ENCODE measurements at regions not wholly inside any gene's neighbourhood (a gene's known extent, or its start where the extent isn't known, plus 50 kb on each side); places are given as distances from the start of the nearest gene placed in this dataset.
"Not testable (repeated sequence)": the region's sequence is repeated elsewhere in the genome, so short reads cannot be mapped to it uniquely, and the experiment has no call there.

GRCh38 chr4:31187979-31188378 lies 467.8 kb downstream of the PCDH7 start:
- DNase-seq (ENCODE audit: low read depth, low spot score), result no peak

DNA sequence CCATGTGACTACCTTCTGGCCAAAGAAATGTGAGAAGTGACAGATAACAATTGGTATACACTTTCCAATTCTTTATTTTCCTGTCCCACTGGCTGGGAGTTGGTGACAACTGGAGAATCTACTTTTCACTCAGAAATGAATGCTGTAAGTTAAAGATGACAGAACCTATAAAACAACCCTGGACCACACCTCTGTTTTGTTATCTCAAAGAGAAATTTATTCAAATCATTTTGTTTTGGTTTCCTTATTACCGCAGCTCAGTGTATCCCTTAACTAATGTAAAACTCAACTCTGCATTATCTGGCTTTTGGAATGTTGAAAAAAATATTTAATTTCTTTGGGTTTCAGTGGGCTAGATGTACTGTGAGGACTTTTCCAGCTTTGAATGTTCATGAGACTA lies 469.8 kb downstream of the PCDH7 start:
- DNase-seq (ENCODE audit: low read depth, low spot score), result no peak

GRCh38 chr4:31190671-31191070 lies 470.5 kb downstream of the PCDH7 start:
- DNase-seq (ENCODE audit: low read depth, low spot score), result no peak

GRCh38 chr4:31192341-31192740 lies 472.2 kb downstream of the PCDH7 start:
- no peak for DNase-seq (ENCODE audit: low read depth, low spot score)

- DNase-seq (ENCODE audit: low read depth, low spot score), result no peak
Observed at GRCh38 chr4:31193521-31193920, 473.4 kb downstream of the PCDH7 start.

GRCh38 chr4:31194823-31195222 lies 474.7 kb downstream of the PCDH7 start:
- DNase-seq (ENCODE audit: low read depth, low spot score), result no peak

DNA sequence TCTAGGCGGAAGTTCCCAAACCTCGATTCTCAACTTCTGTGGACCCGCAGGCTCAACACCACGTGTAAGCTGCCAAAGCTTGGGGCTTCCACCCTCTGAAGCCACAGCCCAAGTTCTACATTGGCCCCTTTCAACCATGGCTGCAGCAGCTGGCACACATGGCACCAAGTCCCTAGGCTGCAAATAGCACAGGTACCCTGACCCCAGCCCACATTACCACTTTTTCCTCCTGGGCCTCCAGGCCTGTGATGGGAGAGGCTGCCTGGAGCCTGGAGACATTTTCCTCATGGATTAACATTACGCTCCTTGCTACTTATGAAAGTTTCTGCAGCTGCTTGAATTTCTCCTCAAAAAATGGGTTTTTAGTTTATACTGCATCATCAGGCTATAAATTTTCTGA lies 479.5 kb downstream of the PCDH7 start:
- DNase-seq (ENCODE audit: low read depth, low spot score), result no peak

DNA sequence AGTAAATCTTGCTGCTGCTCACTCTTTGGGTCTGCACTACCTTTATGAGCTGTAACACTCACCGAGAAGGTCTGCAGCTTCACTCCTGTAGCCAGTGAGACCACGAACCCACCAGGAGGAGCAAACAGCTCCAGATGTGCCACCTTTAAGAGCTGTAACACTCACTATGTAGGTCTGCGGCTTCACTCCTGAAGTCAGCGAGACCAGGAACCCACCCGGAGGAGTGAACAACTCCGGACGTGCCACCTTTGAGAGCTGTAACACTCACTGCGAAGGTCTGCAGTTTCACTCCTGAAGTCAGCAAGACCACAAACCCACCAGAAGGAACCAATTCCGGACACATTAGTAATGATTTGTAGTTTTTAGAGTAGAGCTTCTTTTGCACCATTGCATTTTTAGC lies 481.9 kb downstream of the PCDH7 start:
- not testable (repeated sequence) for DNase-seq (ENCODE audit: low read depth, low spot score)

DNA sequence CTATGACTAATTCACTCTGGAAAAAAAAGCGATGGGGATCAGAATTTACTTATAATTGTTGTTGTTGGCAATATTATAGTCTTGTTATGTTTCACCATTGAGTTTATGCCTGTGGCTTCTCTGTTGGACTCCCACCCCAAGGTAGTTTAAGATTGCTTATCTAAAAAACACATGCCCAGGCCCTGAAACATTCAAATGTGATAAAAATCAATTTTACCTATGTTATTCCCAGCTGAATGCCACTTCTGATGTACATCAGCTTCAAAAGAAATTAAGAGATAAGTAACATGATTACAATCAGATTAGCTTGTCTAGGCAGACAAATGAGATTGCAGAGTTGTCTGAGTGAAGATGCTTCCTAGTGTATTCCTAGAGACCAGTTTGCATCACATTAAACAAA lies 484.7 kb downstream of the PCDH7 start:
- no peak for DNase-seq (ENCODE audit: low read depth, low spot score)

DNA sequence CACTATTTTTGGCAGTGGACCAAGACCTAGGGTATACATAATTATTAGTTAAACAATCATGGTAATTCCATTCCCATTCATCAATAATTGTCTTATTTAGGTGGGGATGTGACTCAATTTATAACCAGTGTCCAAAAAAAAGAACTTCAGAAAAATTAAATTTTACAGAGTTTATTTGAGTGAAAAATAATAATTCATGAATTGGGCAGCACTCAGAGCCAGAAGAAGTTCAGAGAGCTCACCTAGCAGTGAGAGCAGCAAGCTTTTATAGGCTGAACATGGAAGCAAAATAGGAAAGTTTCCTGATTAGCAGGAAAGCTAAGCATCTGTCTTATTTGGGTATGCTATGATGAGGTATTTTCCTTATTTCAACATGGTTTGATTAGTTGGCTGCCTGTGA lies 500.8 kb downstream of the PCDH7 start:
- no peak for DNase-seq (ENCODE audit: low read depth, low spot score)

DNA sequence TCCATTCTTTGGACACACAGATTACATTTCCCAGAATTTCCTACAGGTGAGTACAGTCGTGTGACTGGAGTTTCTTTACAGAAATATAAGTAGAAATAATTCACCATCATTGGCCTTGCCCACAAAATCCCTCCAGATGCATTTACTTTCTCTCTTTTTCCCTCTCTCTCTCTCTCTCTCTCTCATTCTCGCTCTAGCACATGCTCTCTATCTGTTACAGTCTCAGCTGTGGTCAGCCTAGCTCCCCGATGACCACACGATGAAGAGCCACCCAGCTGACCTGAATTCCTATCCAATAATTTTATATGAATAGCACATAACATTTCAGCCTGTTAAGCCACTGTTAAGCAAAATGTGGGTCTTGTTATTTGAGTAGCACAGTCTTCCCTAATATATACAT lies 507.9 kb downstream of the PCDH7 start:
- DNase-seq (ENCODE audit: low read depth, low spot score), result no peak

GRCh38 chr4:31230594-31230993 lies 510.4 kb downstream of the PCDH7 start:
- DNase-seq (ENCODE audit: low read depth, low spot score), result no peak

DNA sequence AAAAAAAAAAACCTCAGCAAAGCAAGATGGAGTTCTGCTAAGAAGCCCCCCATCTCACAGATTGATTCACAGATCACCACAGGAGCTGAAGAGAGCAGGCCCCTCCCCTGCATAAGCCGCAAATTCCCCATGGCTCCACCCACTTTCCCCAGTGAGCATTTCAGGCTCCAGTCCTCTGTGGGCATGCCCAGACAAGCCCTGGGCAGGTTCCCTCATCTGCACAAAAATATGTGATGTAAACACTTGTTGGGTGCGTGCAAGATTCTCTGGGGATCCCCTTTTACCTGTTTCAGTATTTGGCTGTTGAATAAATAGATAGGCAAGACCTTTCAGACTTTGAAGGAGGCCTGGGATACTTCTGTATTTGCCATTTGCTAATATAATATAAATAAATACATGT lies 514.3 kb downstream of the PCDH7 start:
- no peak for DNase-seq (ENCODE audit: low read depth, low spot score)

GRCh38 chr4:31234901-31235300 lies 514.7 kb downstream of the PCDH7 start:
- DNase-seq (ENCODE audit: low read depth, low spot score), result no peak

DNA sequence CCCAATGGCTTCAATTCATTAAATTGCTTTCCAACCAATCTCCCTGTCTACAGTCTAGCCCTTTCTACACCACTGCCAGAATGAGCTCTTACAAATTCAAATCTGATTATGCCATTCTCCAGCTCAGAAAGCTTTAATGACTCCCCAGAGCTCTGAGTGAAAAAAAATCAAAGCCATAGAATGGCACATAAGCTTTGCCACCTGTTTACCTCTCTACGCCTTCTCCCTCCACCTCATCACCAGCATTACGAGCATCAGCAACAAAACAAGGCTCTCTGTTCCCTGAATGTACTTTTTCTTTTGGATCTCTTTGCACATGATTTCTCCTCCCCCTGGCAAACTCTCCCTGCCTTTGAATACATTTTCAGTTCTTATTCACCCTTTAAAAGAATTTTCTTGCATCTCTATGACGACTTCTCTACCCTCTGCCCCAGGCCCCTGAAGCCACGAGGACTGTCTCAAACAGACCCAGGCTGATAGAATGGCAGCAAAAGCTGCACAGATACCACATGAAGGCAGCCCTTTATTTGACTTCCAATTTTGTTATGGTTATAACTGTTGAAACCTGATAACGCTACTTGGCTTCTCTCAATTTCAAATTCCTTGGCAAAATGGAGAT lies 516.0 kb downstream of the PCDH7 start:
- DNase-seq (ENCODE audit: low read depth, low spot score), result no peak

- no peak for DNase-seq (ENCODE audit: low read depth, low spot score)
Observed at GRCh38 chr4:31236639-31237173, 516.5 kb downstream of the PCDH7 start.

GRCh38 chr4:31237233-31237632 lies 517.1 kb downstream of the PCDH7 start:
- DNase-seq (ENCODE audit: low read depth, low spot score), result no peak

DNA sequence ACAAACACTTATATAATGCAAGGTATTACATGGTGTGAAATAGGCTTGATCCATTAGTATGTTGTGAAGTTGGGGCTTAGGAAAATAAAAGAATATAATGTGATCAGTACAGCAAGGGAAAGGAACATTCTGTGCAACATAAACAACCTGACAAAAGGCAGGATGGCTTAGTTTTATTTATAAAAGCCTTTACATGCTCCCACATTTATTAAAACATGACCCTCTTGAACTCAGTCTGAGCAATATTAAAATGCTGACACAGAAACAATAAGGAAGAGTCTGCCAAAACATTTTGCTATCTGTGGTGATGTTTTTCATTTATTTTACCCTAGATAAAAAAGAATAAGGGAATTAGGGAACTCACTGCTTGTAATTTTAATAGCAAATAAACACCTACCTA lies 519.7 kb downstream of the PCDH7 start:
- DNase-seq (ENCODE audit: low read depth, low spot score), result no peak

DNA sequence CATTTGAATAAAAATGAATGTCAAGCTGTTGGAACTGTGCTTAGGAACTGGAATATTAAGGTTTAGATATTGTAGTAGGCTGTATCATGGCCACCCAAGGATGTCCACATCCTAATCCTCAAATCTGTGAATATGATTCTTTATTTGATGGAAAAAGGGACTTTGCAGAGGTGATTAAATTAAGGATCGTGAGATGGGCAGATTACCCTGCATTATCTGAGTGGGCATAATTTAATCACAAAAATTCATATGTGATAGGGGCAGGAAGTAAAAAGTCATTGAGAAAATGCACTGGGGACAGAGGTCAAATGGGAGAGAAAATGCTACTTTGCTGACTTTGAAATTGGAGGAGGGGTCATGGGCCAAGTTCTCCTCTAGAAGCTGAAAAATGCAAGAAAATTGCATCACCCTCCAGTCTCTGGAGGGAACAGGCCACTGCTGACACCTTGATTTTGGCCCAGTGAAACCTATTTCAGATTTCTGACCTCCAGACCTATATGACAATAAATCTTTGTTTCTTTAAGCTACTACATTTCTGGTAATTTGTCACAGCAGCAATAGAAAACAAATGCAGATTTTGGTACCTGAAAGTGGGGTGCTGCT lies 521.4 kb downstream of the PCDH7 start:
- no peak for DNase-seq (ENCODE audit: low read depth, low spot score)

GRCh38 chr4:31246856-31247255 lies 526.7 kb downstream of the PCDH7 start:
- DNase-seq (ENCODE audit: low read depth, low spot score), result no peak

DNA sequence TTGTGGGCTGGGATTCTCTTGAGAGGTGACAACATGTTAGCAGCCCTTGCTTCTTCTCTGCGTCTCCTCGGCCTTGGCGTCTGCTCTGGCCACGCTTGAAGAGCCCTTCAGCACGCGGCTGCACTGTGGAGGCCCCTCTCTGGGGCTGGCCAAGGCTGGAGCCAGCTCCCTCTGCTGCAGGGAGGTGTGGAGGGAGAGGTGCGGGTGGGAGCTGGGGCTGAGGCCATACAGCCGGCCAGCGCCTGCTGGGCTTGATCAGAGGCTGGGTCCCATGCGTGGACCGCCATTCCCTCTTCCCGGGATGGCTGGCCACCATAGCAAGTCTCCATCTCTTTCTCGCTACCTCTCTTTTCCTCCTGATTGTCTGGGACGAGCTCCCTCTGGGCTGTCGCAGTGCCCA lies 539.0 kb downstream of the PCDH7 start:
- DNase-seq (ENCODE audit: low read depth, low spot score), result no peak

- no peak for DNase-seq (ENCODE audit: low read depth, low spot score)
Observed at GRCh38 chr4:31261632-31262031, 541.5 kb downstream of the PCDH7 start.

DNA sequence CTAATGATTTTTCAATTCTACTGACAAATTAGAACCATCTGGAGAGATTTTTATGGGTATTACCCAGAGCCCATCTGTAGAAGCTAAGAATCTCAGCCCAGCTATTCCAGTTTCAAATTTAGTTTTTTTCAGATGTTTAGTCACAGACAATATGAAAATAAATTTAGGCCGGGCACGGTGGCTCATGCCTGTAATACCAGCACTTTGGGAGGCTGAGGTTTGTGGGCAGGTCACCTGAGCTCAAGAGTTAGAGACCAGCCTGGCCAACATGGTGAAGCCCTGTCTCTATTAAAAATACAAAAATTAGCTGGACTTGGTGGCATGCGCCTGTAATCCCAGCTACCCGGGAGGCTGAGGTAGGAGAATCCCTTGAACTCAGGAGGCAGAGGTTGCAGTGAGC lies 545.9 kb downstream of the PCDH7 start:
- not testable (repeated sequence) for DNase-seq (ENCODE audit: low read depth, low spot score)
